GM12891 (cell line): ENCODE measurements at regions not wholly inside any gene's neighbourhood (a gene's known extent, or its start where the extent isn't known, plus 50 kb on each side); places are given as distances from the start of the nearest gene placed in this dataset.

Source experiments
- POLR2A ChIP-seq: IDR thresholded peaks from 2 replicates; pipeline ENCODE4 v1.6.1; 2011; ENCODE audit warnings: low read depth, low read length, control low read depth
- TAF1 ChIP-seq: IDR thresholded peaks from 2 replicates; pipeline ENCODE4 v1.6.1; 2011; ENCODE audit warnings: low read depth, low read length, control low read depth

- TF ChIP-seq POLR2A, result no peak
- no peak for TF ChIP-seq TAF1
Observed at GRCh38 chr1:222241410-222241809, 306.5 kb downstream of the HHIPL2 start.
